ENCODE measurements at regions not wholly inside any gene's neighbourhood (a gene's known extent, or its start where the extent isn't known, plus 50 kb on each side); places are given as distances from the start of the nearest gene placed in this dataset.

DNA sequence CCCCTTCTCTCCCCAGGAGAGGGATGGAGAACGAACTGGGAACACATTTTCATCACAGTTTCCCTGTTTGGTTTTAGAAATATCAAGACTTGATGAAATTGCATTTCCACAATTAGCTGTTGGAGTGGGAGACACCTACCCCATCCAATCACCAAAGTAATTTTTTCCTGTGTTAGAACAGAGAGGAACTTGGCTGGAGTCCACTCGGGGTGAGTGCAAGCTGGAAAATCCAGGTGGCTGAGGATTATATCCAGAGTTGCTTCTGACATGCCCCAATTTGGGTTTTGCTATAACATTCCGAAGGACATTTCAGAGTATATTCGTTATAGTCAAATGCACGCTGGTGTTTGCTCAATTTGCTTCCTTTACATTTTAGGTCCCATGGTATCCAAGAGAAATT, 231.8 kb downstream of the C16orf95 start:
- TF ChIP-seq EZH2 (IDR thresholded peaks at IDR 0.05; ENCODE audit: insufficient read depth, poor library complexity, severe bottlenecking) (no peak), EZH2phosphoT487 (IDR thresholded peaks at IDR 0.05; ENCODE audit: insufficient read depth, low read depth) (no peak)

Data from GM23248 (cell line).